SK-N-SH (cell line): ENCODE measurements at regions not wholly inside any gene's neighbourhood (a gene's known extent, or its start where the extent isn't known, plus 50 kb on each side); places are given as distances from the start of the nearest gene placed in this dataset.

Experiments used
- CTCF ChIP-seq: fragments of 200-600 bp; sonication (generic); IDR thresholded peaks from 2 replicates; pipeline ENCODE4 v1.6.1; 2017; ENCODE audit warnings: antibody characterized with exemption, mild to moderate bottlenecking, moderate library complexity
- EZH2phosphoT487 ChIP-seq: fragments of 200-600 bp; sonication (generic); IDR thresholded peaks from 2 replicates; pipeline ENCODE4 v1.6.1; 2017; ENCODE audit warnings: low read depth, mixed run types, mild to moderate bottlenecking, antibody characterized with exemption, moderate library complexity, borderline replicate concordance
- USF1 ChIP-seq: IDR thresholded peaks from 2 replicates; pipeline ENCODE4 v1.4.0; 2012; ENCODE audit warnings: low read depth, borderline replicate concordance
- TF ChIP-seq, protein P1 (sequence below): fragments of 150-350 bp; IDR thresholded peaks from 2 replicates; pipeline ENCODE4 v1.6.1; 2017; ENCODE audit warnings: antibody characterized with exemption, low read length, low read depth, borderline replicate concordance

- no peak for TF ChIP-seq CTCF
- TF ChIP-seq USF1 = no peak
- TF ChIP-seq EZH2phosphoT487 = no peak
- TF ChIP-seq, protein P1, sequence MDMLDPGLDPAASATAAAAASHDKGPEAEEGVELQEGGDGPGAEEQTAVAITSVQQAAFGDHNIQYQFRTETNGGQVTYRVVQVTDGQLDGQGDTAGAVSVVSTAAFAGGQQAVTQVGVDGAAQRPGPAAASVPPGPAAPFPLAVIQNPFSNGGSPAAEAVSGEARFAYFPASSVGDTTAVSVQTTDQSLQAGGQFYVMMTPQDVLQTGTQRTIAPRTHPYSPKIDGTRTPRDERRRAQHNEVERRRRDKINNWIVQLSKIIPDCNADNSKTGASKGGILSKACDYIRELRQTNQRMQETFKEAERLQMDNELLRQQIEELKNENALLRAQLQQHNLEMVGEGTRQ = no peak
Observed at GRCh38 chr1:5711956-5712645, 280.1 kb downstream of the NPHP4 start.
